T-helper 1 cell (primary cell): ENCODE measurements at regions not wholly inside any gene's neighbourhood (a gene's known extent, or its start where the extent isn't known, plus 50 kb on each side); places are given as distances from the start of the nearest gene placed in this dataset.
A peak's percentile ranks its signal among the peaks of the same experiment; 100 is the strongest.

ENCODE experiments used
- DNase-seq, 5 donors: peaks; one replicate each; pipeline ENCODE4 v3.0.0-alpha.2; 2012 to 2020

DNA sequence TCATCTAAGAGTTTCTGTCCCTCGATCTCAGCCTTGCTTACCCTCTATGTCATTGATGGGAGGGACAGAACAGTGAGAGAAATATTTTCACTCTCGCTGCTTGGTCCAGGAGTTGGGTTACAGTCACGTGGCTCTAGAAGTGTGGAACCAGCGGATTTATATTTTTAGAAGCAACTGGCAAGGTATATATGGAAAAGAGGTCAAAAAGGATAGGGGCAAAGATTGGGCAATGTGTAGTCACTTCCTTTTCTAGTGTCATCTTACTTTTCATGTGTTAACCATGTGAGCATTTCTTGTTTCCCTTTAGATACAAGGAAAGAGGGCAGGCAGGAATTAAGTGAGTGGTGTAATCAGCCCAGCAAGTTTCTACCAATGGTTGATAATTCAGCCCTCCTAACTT is 111.5 kb upstream of the ZNF366 start:
- DNase-seq, result no peak

DNA sequence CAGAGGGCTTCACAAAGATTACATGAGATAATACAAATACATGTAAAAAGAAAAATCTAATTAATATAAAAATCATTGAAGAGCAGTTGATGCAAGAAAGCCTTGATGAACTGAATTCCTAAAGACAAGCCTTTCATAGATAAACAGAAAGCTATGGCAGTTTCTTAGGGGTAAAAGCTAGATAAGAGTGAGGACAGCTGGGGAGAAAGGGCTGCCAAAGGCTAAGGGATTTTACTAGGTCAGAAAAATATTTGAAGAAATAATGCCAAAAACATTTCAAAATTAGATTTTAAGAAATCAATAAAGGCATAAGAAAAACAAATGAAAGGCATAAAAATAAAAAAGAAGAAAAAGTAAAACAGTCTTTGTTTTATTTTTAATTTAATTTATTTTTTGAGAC is 107.9 kb upstream of the ZNF366 start:
- DNase-seq, result no peak

DNA sequence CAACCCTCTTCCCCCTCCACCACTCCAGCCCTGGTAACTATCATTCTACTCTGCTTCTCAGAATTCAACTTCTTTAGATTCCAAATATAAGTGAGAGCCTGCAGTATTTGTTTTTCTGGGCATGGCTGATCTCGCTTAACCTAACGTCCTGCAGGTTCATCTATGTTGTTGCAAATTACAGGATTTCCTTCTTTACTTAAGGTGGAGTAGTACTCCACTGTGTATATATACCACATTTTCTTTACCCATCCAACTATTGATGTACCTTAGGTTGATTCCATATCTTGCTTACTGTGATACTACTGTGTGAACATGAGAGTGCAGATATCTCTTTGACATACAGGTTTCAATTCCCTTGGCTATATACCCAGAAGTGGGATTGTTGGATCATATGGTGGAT is 106.3 kb upstream of the ZNF366 start:
- no peak for DNase-seq

DNA sequence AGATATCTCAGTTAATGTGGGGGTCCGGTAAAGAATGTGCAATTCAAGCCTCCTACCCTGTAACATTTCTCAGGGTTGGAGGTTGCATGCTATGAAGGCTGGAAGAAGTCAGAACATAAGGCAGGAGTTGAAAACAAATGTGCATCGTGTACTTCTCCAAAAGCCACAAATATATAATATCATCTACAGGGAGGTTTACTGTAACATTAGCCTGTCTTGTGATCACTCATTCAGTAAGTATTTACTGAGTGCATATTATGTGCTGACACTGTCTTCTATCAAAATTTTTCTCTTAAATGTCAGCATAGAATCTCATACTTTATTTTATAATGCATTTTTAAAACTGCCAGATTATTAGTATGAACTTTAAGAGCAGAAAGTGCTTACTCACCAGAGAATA is 105.6 kb upstream of the ZNF366 start:
- DNase-seq, result no peak

DNA sequence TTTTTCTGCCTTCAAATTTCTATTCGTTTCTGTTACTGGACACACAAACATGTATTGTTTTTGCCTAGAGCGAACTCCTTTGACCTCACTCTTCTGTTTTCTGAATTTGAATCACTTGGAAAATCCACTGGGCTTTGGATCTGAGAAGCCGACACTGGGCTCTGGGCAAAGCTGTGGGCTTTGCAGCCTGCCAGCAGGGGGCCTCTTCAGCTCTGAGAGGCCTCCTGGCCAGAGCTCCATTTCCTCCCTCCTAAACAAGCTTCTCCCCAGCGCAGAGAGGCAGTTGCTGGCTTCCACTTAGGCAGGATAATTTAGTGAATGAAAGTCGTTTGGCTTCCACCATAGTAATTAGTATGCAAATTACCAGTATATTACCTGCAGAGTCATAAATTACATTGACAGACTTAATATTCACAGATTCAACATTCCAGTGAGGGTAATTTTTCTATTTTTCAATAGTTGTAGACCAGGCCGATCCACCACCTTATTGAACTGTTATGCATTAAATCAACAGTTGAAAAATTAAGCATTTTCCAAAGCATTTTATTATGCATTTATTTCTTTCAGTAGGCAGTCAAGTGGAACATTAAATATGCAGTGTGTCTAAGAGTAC is 104.0 kb upstream of the ZNF366 start:
- peak in 3 of 5 donors; percentile 14 to 28 (median 26) for DNase-seq

DNA sequence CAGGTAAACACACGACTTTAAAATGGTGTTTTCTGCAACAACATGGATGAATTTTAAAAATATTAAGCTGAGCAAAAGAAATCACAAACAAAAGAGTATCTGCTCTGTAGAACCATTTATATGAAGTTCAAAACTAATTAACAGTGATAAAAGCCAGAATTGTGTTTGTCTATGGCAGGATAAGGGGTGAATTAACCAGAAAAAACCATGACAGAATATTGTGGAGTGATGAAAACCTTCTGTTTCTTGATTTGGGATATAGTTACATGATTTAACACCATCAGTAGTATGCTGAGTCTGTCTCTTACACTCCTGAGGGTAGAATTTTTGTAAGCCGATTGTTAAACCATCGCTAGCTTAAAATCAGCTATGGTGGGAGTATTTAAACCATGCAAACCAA is 101.7 kb upstream of the ZNF366 start:
- no peak for DNase-seq

DNA sequence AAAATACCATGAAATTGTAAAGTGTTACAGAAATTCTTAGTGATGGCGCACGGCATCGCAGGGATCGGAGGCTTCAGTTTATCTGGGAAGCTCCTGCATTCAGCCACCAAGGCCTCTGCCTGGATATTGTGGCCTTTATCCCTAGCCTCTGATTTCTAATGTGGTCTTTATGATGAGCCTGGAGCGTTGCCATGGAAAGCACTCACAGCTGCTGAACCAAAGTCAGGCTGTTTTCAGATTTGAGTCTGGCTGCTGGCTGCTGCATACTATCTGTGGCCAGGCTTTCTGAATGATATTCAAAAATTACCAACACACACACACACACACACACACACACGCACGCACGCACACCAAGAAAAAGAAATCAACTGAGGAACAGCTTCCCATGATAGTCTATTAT is 101.1 kb upstream of the ZNF366 start:
- no peak for DNase-seq

DNA sequence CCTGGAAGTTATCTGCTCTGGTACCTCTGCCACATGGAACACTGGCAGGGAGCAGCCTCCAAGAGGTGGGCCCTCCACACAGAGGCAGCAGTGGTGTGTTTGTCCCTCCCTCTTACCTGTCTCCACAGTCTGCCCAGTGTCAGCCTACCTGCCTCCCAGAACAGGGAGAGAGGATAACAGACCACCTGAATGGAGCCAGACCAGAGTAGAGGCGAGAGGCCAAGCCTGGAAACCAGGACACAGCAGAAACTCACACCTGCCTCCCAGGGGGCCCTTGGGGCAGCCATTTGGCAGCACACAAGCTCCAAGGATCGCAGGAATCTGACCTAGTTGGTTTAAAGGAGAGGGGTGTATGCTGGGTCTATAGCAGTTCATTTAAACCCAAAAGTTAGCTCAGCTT is 100.2 kb upstream of the ZNF366 start:
- DNase-seq, result no peak

DNA sequence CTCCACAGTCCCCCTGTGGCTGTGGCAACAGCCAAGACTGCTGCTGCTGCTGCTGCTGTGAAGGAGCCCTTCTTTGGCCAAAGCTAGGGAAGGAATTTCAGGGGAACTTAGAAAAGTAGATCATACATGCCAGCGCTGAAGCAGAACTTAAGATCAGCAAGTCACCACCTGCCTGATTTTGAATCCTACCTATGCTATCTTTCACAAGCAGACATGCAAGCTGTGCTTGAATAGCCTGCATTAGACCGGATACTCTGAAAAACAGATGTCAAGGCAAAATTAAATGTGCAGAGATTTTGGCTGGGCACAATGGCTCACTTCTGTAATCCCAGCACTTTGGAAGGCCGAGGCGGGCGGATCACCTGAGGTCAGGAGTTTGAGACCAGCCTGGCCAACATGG is 99.3 kb upstream of the ZNF366 start:
- no peak for DNase-seq

DNA sequence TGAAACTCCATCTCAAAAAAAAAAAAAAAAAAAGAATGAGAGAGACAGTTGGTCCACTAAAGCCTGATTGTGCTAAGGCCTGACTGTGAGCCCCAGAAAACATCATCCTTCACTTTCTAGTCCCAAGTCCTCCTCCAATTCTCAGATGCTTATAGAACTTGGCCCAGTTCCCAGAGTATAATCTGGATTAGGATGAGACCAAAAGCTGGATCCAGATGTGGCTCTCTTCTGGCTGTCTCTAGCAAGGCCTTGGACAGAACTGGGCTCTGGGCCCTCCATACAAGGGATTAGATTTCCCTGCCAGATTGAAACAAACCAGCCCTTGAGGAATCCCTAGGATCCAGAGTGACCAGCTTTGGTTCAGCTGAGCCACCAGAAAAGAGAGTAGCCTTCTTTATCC is 98.4 kb upstream of the ZNF366 start:
- DNase-seq, result no peak

DNA sequence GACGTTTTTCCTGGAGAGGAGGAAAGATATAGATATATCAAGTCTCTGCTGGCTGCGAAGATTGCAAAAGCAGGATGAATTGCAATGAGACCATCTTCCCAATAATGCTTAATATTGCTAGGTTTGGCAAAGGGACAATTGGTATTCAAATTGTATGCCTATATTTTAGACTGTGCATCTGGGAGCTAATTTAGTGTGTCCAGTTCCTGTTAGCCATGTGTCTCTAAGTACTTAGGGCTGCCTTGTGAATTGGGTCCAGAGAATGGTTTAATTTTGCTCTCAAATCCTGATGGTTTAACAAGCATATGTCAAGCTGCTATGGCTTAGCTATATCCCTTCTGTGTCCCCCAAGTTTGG is 97.6 kb upstream of the ZNF366 start:
- DNase-seq, result no peak

DNA sequence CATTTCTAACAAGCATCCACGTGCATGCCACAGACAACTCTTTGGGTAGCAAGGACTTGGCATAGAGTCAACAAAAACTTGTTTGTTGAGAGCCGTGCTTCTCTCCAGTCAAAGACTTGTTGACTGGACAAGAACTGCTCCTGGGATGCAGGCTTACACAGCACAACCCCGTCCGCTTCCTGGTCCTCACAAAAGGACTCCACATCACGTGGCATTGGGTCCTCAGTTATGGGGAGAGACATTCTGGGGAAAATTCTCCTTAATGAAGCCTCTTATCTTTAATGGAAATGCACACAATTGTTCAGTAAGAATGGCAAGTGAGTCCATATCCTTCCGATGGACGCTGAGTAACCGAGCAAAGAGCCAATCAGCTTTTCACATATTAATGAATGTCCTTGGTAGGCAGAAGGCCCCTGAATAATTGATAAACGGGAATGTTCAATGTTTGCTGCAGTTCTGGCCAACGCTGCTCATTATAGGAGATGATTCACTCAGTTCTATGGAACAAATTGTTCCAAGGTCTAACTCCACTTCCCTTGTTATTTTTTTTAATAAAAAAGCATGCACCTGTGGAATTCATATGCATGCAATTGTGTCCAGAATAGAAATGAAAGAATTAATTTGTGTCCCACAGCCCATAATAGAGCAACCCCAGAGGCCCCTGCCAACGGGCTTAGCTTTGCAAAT is 97.0 kb upstream of the ZNF366 start:
- no peak for DNase-seq

DNA sequence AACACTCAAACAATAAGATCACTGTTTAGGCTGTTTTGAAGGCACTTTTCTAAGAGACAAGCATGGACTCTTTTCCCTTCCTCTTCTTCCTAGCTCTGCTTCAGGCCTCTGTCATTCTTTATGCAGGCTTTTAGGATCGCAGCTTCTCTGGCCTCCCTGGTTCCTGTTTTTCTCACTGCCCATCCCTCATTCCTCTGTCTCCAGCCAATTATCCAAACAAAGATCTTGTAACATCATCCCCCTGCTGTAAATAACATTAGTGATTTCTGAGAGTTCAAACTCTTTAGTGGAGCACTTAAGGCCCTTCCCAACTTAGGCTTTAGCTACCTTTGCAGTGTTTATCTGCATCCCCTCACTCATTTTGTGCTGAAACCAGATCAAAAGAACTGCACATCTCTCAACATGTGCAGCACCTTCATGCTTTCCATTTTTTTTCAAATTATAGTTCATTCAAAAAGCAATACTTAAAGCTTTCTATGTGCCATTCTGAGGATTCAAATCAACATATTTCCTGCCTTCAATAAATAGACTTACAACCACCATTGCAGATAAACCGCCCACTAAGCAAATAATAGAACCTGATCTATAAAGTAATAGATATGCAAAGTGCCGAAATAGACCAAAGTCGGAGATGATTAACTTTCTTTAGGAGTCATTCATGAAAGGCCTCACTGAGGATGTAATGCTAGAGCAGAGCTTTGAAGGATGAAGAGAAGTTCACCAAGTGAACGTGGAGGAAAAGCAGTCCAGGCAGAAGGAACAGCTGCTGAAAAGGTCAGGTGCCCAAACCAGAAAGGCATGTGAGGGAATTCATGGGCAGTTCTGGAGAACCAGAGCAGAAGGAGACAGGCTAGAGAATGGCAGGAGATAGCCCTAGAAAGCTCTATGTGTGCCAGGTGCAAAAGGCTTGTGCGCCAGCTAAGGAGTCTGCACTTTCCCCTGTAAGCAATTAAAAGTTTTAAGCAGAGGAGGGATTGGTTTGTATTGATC is 95.8 kb upstream of the ZNF366 start:
- no peak for DNase-seq

DNA sequence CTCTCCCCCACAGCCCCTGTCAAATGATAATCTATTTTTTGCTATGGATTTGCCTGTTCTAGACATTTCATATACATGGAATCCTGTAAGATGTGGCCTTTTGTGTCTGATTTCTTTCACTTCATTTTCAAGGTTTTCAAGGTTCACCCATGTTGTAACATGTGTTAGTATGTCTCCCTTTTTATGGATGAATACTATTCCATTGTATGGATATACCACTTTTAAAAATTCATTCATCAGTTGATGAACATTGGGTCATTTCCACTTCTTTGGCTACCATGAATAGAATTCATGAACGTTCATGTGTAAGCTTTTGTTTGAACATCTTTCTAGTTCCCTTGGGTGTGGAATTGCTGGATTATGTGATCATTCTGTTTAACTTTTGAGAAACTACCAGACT is 94.7 kb upstream of the ZNF366 start:
- DNase-seq, result no peak

DNA sequence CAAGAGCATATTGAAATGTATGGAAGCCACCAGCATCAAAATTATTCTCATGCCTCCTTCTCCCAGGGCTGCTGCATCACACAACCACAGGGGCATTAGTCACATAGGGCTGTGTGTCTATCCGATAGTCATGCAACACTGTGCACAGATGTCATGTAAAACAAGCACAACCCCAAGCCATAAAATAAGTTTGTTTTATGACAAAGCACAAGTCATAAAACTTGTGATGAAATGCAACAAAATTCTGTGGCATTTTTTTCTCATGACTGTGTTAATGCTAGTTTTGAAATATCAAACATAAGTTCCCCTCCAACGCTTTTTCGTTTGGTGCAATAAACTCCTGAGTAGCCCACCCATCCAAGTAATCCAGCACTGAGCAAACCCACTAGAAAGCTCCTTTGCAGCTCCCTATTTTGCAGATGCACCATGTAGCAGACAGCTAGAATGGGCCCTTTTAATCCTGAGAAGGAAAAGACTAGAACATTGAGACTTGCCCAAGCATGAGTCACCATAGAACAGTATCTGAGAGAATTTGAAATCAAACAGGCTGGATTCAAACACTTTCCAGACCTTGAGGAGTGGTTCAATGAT is 93.3 kb upstream of the ZNF366 start:
- DNase-seq, result no peak

DNA sequence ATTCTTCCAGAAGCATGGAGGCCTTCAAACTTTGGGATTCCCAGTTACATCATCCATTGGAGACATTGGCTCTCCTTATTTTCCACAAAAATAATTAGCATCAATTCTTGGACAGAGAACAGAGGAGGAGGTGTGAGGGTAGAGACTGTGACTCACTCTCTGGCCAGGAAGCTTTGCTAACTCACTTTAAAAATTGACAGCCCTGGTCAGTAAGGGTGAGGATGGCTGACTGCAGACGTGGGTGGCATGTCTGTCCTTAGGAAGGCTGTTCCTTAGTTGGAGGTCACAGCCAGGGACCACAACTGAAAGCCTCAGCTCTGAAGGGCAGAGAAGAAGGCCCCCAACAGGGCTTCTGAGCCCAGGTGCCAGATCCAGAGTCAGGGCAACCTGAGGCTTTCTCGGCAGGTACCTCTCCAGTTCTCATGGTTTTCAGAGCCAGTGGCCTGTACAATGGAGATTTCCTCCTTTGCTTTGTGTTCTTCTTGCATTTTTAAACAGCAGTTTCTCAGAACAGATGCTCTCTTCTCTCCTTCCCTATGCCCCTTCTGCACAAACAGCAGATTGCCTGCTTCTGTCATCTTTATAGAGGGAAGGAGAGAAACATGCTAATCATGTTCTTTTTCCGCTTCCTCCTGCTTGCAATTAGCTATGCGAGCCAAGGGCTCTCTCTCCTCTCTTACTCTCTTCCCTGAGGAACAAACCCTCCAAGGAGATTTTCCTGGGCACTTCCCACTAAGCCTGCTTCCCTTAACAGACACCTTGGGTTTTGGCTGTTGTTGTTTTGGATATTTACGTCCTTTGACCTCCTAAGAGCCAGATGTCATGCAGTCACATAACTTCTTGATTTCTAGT is 92.5 kb upstream of the ZNF366 start:
- no peak for DNase-seq

DNA sequence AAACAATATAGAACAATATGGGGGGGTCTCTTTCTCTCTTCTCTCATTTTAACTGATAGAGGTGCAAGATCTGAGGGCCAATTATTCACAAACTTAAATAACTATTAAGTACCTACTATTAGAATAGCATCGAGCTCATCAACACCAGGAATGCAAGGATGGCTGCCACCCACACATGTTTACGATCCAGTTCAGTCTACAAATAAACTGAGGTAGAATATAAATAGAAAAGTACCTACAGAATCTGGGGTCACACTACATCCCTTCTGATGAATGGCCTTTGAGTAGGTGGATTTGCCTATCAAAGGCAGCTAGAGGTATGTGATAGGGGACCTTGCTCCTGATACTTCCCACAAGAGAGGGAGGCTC is 91.8 kb upstream of the ZNF366 start:
- no peak for DNase-seq

DNA sequence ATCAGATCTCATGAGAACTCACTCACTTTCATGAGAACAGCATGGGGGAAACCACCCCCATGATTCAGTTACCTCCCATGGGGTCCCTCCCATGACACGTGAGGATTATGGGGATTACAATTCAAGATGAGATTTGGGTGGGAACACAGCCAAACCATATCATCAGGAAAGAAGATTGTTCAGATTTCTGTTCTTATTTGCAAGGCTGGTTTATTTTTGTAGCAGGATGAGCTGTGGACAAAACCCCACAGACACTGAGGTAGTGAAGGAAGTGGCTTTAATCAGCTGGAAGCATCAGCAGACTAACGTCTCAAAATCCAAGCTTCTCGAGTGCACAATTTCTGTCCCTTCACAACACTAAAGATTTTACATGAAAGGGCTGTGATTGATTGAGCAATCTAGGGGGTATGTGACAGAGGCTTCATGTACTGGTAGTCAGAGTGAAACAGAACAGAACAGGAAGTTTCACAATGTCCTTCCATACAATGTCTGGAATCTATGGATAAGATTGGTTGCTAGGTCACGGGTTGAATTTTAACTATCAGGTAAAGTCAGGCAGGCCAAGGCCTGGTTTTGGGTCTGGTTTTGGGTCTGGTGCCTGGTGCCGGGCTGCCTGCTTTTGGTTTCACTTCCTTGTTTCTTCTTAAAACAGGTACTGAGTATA is 91.3 kb upstream of the ZNF366 start:
- no peak for DNase-seq

DNA sequence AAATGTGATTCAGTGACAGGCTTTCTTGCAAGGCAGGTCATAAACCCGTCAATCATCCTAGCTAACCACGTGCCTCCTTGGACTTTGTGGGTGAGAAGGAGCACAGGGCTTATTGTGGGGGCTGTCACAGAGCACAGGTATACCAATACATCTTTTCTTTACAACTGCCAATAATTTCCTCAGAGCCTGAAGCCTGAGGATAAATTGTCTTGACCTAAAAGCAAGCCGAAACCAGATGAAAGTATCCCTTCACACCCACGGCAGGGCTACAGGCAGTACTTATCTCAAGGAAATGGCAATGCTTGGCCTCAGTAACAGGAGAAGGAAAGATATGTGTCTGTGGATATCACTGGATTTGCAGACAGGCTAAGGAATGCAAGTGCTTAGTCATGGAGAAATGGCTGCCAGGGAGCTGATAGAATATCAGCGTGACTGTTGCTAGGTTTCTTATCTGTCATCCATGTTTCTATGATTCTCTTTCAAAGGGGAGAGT is 90.3 kb upstream of the ZNF366 start:
- no peak for DNase-seq

DNA sequence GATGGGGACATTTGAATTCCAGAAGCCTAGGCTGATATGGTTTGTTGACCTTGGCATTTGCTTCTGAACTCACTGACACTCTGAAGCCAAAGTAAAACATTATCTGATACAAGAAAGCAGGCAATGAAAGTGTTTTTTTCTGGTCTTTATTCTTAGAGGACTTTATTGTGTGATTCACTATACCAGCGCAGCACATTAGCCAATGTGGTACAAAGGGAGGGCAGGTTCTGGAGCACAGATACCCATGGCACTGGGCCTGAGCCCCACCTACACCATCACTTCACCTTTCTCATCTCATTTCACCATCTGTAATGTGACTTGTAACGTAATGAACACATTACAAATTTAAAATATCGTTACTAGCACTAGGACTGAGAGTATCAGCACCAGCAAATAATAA is 89.7 kb upstream of the ZNF366 start:
- DNase-seq, result no peak

DNA sequence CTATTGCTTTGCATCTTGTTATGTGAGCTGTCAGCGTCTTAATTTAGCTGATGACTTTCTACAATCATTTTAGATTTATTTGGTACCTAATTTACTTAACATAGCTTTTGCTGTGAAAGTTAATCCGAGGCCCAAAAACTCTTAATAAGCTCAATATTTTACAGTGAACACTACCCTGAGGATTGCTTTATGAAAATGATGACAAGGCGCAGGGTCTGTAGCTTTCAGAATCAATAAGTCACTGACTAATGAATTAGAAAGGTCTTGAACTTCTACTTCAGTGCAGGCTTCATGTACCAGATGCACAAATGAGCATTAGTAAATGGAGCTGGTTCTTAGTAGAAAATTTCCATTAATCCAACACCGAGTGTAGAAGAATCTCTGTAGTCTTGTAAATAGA is 81.4 kb upstream of the ZNF366 start:
- no peak for DNase-seq
